NCI-H1105 treated with DMSO at 0.1 percent for 48 hours (cell line): ENCODE measurements at regions not wholly inside any gene's neighbourhood (a gene's known extent, or its start where the extent isn't known, plus 50 kb on each side); places are given as distances from the start of the nearest gene placed in this dataset.
A peak's percentile ranks its signal among the peaks of the same experiment; 100 is the strongest.
"Not testable (repeated sequence)": the region's sequence is repeated elsewhere in the genome, so short reads cannot be mapped to it uniquely, and the experiment has no call there.

Source experiments
- DNase-seq: peaks from one replicate; lab custom pipeline; 2025; lab: John Stamatoyannopoulos, UW

DNA sequence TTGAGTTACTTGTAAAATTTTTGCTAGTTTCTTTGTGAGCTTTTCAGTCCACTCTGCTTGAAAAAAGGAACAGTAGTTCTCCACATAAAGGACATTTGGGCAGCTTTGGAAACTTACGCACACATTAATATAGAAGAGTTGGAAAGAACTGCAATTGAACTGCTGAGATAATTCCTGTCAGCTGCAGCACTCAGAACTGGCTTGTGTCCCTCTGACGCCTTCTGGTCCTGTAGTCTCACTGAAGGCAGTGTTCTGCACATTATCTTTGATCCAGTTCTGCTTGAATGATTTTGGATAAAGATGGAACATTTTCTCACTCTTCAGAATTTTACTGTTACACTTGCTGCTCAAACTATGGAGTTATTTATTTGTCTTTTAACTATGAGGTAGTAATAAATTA, 901.9 kb downstream of the OTOL1 start:
- DNase-seq: no peak

- DNase-seq: no peak
Observed at GRCh38 chr3:162400697-162401096, 904.1 kb downstream of the OTOL1 start.

DNA sequence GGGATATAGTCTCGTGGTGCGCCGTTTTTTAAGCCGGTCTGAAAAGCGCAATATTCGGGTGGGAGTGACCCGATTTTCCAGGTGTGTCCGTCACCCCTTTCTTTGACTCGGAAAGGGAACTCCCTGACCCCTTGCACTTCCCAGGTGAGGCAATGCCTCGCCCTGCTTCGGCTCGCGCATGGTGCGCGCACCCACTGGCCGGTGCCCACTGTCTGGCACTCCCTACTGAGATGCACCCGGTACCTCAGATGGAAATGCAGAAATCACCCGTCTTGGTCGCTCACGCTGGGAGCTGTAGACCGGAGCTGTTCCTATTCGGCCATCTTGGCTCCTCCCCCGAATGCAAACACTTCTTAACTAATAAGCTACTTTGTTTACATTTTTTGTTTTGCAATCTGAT, 914.9 kb downstream of the OTOL1 start:
- DNase-seq: not testable (repeated sequence)

DNA sequence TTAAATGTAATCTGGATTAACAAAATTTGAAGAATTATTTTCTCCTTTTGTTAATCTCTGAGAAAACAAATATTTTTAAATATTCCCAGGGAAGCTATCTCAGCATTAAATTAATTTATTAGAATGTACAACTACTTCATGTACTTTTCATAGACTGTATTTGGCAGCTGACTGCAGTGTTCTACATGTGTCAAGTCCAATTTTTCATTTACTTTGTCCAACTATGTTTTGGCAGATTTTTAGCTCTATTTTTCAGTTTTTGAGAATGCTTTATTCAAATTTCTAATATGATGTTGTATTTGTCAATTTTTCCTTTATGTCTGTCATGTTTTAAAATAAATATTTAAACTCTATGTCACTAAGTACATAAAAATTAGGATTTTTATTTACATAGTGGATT, 925.1 kb downstream of the OTOL1 start:
- DNase-seq: peak; percentile 68

- no peak for DNase-seq
Observed at GRCh38 chr3:162428192-162428591, 931.6 kb downstream of the OTOL1 start.

DNA sequence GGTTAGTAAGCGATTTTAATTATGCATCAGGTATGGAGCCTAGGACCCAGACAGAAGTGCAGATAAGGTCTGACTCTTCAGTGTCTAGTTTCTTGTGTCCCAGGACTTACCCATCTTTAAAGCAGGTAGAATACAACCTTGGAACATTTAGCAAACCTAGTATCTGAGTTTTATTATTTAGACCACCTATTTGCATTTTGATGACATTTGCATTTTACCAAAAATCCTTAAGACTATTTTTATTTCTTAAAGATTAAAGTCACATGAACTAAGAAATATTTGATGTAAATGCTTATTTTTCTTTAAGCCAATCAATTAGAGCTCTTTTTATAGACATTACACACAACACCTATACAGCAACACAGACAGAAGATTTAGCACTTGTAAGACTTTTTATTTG, 939.1 kb downstream of the OTOL1 start:
- no peak for DNase-seq

DNA sequence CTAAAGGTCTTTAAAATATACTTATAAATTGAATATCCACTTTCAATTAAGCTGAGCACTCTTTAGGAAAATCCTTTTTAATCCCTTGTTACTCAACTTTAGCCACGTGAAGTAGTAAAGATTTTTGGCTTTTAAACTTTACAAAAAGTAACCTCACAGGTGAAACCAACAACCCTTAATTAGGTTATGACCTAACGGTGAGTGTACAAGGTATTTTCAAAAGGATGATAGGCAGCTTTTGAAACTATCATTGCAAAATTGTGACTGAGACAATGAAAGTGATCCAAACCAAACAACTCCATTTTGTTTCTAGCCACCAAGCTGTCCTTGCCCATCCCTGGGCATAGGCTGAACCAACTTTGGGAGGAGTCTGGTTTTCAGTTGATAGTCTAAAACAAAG, 940.2 kb downstream of the OTOL1 start:
- DNase-seq: no peak

- no peak for DNase-seq
Observed at GRCh38 chr3:162437480-162437879, 940.9 kb downstream of the OTOL1 start.

GRCh38 chr3:162441716-162442115, 945.1 kb downstream of the OTOL1 start:
- DNase-seq: no peak

DNA sequence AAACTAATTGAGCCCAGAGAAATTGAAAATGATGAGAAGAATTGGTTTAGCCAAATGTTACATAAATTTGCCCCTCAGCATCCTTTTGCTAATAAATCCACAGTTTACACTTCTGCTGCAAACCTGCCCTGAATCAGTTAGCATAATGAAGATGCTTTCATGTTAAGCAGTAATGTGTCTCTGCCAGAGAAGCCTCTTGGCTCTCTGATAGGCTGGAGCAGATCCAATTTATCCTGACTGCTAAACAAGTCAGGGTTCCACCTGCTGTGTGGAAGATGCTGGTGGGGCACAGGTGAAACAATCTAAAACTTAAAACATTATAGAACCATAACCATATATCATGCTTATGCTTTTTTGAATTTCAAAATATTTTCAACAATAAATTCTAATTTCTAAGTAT, 946.8 kb downstream of the OTOL1 start:
- peak; percentile 91 for DNase-seq

DNA sequence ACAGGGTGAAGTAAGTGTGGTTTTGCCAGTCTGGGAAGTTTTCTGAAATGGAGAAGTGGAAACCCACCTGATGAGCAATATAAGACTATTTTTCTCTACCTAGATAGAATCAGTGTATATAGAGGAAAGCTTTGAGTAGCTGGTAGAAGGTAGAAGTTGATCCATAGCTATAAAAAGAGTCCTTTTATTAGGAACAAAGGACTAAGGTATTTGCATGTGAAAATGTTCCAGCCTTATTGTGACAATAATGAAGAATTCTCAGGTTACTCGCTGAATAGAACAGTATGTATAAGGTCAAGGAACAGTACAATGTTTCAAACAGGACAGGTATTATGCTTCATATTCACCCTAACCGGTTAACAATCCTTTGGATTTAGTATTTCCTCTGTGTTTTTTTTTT, 972.2 kb downstream of the OTOL1 start:
- DNase-seq: no peak

GRCh38 chr3:162487138-162487537, 990.5 kb downstream of the OTOL1 start:
- DNase-seq: no peak

- DNase-seq: peak; percentile 53
Observed at GRCh38 chr3:162489853-162490252, 993.2 kb downstream of the OTOL1 start.

GRCh38 chr3:162491952-162492351, 995.3 kb downstream of the OTOL1 start:
- DNase-seq: no peak

DNA sequence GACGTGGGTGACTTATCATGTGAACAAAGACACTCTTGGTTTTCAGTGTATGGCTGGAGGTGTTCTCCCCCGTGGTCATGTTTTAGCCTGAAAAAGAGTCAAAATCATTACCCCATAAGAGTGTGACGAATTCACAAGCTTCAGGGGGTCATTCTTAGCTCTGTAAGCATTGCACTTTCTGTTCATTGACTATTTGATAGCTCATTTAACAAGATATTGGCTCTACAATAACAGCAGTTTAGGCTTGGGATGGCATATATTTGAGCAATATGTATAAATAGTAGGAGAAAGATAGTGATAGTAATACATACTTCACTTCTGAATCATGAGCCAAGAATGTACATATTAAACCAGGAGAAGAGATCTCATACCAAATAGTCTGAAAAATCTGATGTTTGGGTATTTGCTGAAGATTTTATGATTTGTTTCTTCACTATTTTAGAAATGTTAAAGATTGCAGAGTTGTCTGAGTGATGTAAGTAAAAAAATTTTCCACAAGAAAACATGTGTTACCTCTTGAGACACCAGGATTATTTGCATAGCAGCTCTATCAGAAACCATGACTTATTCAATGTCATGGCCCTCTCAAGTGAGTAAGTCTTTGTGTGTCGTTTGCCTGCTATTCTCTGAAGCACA, 996.0 kb downstream of the OTOL1 start:
- DNase-seq: no peak

DNA sequence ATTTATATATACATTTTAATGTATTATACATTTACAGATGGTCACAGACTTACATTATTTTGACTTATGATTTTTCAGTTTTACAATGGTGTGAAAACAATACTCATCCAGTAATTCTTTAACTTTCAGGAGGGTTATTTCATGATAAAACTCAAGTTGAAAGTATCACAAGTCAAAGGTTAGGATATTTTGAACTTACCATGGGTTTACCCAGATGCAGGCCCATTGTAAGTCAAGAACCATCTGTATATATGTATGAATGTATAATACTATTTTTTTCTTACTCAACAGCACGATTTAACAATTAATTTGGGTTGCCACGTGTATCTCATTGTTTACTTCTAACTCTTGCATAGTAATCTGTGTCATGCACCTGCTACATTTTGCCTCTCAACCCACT, 1002.0 kb downstream of the OTOL1 start:
- no peak for DNase-seq

- DNase-seq: no peak
Observed at GRCh38 chr3:162507397-162507796, 1010.8 kb downstream of the OTOL1 start.

DNA sequence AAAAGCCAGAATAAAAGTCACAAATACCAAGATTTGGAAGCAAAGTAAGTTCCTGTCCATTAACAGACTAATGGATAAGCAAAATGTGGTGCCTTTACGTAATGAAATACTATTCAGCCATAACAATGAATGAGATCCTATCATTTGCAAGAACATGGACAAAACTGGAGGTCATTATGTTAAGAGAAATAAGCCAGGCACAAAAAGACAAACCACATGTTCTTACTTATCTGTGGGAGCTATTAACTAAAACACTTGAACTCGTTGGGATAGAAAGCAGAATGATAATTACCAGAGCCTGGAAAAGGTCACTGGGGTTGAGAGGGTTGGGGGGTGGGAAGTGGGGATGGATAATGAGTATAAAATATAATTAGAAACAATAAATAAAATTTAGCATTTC, 1015.9 kb downstream of the OTOL1 start:
- peak; percentile 33 for DNase-seq

DNA sequence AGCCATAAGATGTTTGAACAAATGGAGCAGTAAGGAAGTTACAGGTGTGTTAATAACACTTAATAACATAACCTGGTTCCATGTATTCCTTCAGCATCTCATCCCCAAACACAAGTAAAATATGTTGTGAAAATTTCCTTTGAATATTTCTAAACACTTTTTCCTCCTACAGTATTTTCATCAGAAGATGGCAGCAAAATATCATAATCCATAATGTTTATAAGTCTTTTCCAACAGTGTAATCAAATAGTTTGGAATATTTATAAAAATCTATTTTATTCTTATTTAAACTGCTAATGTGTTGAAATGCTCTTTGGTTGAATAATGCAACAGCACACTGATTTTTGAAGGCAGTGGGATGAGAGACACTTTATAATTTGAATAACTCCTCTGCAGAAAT, 1020.5 kb downstream of the OTOL1 start:
- no peak for DNase-seq

DNA sequence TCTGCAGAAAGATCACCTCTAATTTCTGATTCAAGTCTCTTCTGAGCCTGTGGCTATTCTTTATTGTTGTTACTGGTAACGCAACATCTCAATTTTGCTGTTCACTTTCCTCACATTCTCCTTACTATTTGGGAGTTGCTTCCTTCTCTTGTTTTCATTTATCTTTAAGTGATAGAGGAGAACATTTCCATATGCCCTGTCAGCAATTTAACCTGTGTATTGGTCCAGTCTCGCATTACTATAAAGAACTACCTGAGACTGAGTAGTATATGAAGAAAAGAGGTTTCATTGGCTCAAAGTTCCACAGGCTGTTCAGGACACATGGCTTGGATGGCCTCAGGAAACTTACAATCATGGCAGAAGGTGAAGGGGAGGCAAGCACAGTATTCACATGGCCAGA, 1025.1 kb downstream of the OTOL1 start:
- no peak for DNase-seq

DNA sequence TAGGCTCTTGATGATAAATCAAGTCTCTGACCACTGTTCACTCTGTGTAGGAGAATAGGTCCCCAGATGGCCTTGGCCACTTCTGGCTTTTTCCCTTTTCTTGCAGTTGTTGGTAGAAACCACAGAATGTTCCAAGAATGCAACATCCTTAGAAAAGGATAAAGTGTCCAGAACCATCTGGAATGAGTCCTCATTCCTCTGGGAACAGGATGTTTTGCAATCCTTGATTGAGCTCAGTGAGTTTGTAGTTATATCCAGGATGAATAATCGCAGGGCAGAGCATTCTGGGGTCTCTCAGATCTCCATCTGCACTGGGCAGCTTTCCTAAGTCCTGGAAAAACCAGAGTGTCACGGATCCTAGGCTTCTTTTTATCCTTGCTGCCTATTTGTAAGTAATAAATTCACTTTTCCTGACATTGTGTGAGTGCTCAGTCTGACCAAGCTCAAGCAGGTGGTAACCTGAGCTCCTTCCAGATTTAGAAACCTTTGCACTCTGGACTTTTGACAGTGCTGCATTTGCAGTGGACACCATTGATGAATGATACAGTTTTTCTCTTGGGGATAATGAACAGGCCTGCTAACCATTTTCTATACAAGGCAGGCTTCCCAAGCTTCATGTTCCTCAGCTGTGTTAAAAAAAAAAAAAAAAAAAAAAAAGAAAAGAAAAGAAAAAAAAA, 1028.6 kb downstream of the OTOL1 start:
- DNase-seq: no peak

GRCh38 chr3:162525771-162526170, 1029.2 kb downstream of the OTOL1 start:
- DNase-seq: no peak

GRCh38 chr3:162534431-162534830, 1037.8 kb downstream of the OTOL1 start:
- DNase-seq: no peak

DNA sequence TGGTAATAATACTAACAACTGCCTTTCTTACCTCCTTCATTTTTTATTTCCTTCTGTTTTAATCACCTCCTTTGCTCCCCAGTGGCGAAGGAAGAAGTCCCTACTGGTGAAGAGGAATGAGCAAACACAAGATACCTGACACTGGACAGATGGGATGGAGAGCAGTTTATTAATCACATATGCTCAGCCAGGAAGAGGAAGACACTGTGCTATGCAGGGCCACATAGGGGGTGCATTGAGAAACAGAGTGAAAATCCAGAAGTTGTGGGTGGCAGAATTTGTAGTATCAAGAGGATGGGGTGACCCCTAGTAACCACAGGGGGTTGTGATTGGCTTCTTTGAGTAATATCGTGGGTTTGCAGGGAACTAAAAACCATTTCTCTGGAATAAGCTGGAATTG, 1041.9 kb downstream of the OTOL1 start:
- no peak for DNase-seq
